ENCODE measurements at regions not wholly inside any gene's neighbourhood (a gene's known extent, or its start where the extent isn't known, plus 50 kb on each side); places are given as distances from the start of the nearest gene placed in this dataset.

DNA sequence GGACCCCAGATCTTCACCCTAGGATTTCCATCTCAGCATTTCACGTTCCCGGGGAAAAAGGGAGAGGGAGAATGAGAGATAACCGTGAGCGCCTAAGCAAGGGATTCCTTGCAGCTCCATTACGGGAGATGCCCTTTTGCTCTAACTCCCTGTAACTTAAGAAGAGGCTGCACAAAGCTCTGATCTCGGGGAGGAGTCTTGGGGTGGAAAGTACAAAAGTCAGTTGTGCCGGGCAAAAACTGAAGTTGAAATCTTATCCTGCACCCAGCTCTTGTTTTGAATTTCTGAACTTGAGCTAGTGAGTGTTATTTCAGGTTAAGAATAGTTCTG is 256.4 kb upstream of the SOX21 start:
- no peak for DNase-seq
- intact Hi-C loops (cut with DNase I), result loop anchor here (5.0 kb wide), 1 partner anchor 256 kb away; the partner anchor contains the start of gene SOX21

DNA sequence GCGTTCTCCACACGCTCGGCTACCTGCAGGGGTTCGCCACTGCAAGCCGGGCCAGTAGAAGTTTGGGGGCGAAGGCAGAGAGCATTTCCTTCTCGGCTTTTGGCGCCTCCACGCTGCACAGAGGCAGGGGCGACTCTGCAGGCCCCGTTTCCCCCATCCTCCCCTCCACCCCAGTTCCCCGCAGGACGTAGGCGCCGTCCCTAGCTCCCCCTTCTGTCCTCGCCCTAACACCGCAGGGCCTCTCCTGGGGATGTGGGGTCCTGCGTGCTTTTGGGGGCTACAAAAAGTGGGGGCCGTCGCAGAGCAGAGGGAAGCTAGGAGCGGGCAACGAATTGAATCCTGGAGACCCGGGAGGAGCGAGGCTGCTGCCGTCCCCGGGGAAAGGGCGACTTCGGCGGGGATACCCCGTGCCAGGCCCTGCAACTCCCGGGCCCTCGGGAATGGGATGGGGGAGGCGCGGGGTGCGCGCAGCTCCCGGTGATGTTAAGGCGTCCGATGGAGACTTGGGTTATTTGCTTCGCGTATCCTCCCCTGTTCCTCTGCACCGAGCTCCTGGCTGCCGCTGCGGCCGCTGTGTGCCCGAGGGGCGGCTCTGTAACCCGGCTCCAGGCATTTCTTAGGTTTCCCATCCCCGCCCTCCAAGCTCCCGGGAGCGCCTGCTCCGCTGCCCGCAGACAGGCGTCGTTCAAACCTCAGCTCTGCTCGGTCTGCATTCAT is 255.9 kb upstream of the SOX21 start:
- intact Hi-C loops (cut with DNase I), result loop anchor here (5.0 kb wide), 1 partner anchor 256 kb away; the partner anchor contains the start of gene SOX21
- peak; percentile 26 to 91 (median 54) for DNase-seq

DNA sequence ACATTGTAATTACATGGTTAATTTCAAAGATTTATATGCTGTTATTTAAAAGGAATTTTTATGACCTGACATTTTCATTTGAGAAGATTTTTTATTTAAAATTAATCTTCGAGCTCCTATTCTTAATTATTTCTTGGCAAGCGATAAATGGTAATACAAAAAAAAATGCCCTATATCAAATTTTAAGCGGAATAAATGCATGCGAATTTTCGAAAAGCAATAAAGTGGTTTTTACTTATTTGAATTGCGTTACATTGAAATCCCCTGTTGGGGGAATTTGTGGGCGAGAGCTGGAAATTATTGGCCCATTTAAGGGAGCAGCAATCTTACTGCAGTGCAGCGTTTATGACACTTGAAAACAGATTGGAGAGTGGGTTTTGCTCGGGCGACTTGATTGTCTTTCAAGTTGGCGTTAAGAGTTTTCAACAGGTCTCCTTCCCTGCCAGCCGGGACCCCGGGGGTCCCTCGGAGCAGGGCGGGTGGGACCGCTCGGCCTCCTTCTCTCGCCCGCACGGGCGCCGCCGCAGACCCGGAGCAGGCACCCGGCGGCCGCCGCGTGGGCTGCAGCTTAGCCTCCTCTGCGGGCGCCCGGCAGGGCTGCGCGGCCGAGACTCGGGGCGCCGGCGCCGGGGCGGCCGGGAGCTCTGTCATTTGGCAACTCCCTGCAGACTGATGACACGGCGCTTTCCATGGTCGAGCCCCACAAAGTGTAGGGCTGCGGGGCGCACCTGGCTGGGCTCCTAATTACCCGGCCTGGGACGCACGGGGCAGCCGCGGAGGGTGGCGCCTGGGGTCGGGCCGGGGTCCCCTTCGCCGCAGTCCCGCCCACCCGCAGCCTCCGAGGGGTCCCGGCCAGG is 255.1 kb upstream of the SOX21 start:
- intact Hi-C loops (cut with DNase I), result loop anchor here (5.0 kb wide), 1 partner anchor 255 kb away; the partner anchor contains the start of gene SOX21
- peak in 6 of 10 donors; percentile 9 to 86 (median 38) for DNase-seq

DNA sequence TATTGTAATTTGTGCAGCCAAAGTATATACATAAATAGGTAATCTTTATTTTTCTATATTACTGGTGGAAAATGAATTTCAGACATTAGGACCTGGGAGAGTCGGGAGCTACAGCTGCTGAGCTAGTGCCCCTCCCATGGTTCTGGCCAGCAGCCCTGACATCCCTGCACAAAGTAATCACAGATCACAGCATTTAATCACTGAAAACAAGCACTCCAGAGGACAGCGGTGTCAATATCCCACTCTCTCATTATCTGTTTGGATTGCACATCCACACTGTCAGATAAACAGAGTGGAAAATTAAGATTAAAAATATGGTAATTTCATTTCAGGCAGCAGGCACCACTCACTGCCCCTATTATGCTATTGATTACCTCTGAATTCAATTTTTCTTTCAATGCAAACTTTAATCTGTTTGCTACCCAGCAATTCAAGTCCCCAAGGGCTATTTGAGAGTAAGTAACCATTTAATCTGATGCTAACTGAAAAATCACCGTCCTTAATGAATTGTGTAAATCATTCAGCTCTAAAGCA is 254.1 kb upstream of the SOX21 start:
- intact Hi-C loops (cut with DNase I), result loop anchor here (5.0 kb wide), 1 partner anchor 254 kb away; the partner anchor contains the start of gene SOX21
- DNase-seq, result peak in 1 of 10 donors; percentile 8

DNA sequence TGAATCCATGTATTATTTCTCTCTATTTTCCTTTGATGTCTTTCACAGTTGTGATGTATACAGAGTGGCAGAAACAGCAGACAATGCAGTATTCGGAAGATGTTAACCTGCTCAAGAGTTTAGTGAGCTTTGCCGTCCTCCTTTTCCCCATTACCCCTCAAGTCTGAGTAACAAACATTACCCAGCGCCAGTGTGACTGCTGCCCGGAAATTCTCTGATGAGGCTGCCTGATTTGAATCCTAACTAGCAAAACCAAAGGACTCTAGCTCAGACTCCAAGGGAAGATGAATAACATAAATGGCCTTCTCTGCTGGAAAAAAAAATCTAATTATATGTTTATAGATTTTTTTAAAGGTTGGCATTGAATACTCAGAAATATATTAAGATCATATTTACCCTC is 247.3 kb upstream of the SOX21 start:
- peak in 8 of 10 donors; percentile 11 to 84 (median 34) for DNase-seq
- intact Hi-C loops (cut with DNase I), result loop anchor here (10.0 kb wide), 1 partner anchor 155 kb away; no protein-coding TSS in a partner anchor

DNA sequence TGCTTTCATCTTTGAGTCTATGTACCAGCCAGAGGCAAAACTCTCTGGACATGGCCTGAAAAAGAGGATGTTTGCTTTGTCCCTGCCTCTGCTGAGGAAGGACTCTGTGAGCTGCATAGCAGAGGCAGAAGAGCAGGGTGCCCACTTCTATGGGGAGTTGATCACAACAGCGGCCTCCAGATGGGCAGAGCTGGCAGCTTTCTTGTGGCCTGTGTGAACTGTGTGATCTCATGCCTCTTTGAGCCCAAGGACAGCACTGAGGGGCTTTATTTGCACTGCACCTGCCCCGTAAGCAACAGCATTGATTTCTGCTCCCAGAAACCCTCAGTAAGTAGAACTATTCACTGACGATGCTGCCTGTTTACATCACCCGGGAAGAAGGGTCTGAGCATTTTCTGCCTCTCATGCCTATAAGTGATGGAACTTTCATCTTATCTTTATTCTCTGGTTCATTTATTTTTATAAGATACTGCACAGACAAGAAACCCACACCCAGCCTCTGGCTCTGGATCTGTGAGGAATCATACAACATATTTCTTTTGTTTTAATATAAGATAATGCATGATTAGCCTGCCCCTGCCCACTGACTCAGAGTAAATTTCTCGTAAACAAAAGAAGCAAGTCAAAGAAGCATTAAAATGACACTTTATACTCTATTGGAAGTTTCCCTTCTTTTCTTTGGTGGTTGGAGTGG is 244.2 kb upstream of the SOX21 start:
- DNase-seq, result peak in 7 of 10 donors; percentile 16 to 90 (median 49)
- intact Hi-C loops (cut with DNase I), result loop anchor here (10.0 kb wide), 1 partner anchor 152 kb away; no protein-coding TSS in a partner anchor

DNA sequence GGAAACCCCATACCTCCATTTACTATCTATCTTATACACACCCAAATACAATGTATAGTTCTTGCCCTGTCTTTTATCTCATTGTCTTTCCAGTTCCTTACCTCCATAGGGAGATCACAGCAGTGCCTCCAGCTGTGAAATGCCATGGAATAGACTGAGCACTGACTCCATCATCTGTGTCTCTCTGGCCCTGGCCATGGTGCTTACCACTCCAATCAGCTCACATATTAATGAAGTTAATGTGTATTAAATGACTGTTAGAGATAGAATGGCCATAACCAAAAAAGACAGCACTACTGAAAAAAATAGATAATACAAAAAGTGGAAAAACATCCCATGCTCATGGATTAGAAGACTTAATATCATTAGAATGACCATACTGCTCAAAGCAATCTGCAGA is 240.4 kb upstream of the SOX21 start:
- intact Hi-C loops (cut with DNase I), result loop anchor here (10.0 kb wide), 1 partner anchor 148 kb away; no protein-coding TSS in a partner anchor
- DNase-seq, result no peak

DNA sequence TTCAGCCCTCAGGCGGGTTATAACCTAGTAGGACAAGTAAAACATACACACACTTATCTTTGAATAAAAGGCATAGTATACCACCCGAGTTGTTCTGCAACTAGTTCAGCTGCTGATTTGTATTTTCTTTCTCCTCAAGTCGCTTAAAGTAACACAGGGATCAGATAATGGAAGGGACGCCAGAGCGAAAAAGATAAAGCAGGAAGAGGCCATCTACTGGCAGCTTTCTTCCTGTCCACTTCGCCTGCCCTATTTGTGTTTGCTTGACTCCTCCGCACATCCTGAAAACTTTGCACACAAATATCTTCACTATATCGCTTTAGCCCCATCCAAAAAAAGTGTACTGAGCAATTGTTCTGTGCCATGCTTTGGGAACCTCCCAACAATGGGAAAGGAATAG is 238.0 kb upstream of the SOX21 start:
- peak in 1 of 10 donors; percentile 25 for DNase-seq
- intact Hi-C loops (cut with DNase I), result loop anchor here (10.0 kb wide), 1 partner anchor 146 kb away; no protein-coding TSS in a partner anchor

DNA sequence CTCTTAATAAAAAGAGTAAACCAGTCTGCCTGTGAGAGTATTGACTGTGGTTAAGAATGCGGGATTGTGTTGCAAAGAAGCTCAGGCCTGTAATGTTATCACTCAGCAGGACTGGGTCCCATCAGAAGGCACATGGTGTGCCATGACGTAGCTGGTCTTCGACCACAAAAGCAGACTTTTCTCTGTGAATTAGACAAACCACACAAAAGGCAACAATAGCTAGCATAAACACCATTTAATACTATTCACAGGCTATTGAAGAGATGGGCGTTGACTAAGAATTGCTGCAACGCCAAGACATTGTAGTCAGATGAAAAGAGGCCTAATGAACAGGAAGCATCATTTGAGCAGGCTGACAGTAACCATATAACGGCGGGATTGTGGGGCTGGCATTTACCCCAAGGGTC is 235.6 kb upstream of the SOX21 start:
- intact Hi-C loops (cut with DNase I), result no loop called here

DNA sequence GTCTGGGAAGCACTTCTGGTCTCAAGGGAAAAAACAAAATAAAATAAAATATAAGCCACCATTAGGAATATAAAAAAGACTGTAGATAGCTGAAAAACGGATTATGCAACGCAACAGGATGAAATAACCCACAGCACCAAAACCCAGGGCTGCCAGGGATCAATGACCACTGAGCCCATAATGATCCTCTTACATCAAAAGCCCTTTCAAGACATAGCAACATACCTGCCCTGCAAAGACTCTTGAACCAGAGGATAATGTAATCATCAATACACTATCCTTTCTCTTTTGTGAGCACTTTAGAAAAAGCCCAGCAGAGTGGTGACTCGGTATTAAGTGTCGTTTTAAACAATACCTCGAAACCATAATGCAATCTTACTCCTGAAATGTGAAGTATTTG is 235.0 kb upstream of the SOX21 start:
- intact Hi-C loops (cut with DNase I), result no loop called here
- DNase-seq, result no peak

More for the DNA sequence above, 235.6 kb upstream of the SOX21 start:
- DNase-seq, result peak in 6 of 10 donors; percentile 8 to 85 (median 34)

DNA sequence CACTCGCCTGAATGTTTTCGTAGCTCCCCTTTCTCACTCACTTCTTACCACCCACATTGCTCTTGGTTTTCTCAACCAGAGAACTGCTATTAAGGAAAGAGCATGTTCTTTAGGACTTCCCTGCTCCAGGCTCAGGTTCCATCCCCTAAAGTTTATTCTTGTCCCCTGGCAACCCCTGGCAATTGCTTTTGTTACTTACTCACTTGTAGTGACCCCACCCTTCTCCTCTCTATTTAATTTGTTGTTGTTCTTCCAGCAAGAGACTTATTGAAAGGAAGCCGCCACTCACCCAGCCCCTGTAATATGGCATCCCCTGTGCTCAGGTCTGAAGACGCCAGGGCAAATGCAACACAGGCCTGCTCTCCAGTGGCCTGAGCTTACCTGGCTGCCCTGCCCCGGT is 233.7 kb upstream of the SOX21 start:
- intact Hi-C loops (cut with DNase I), result no loop called here
- DNase-seq, result no peak

DNA sequence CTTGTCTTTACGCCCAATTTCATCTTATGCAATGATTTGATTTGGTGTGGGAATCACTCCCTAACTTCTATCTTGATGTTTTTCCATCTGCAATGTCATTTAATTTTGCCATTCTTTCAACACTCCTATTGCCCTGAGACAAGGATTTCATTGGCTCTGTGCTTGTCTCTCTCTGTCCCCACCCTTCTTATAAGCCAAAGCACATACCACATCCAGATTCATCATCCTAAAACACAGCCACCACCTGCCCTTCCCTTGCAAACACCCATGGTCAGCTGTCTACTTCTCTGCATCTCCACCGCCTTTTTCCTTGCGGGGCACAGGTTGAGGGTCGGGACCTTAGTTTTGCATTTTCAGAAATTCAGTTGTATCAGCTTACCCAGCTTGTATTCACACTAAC is 225.8 kb upstream of the SOX21 start:
- no peak for DNase-seq
- intact Hi-C loops (cut with DNase I), result no loop called here

DNA sequence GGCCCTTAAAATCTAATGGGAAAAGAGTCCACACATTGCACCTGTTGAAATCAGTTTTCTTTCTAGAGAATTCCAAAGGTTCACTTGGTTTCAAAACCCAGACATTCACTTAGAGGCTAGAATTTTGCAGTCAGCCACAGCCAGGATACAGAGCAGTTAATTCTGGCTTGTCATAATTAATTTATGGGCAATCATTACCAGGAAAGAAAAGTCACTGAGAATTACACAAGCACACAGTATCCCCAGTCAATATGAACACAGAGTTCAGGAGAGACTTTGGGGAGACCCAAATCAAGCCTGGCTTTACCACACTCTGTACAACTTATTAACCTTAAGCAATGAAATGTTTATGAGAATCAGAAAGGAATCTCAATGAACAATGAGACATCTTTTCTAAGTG is 224.3 kb upstream of the SOX21 start:
- intact Hi-C loops (cut with DNase I), result no loop called here

DNA sequence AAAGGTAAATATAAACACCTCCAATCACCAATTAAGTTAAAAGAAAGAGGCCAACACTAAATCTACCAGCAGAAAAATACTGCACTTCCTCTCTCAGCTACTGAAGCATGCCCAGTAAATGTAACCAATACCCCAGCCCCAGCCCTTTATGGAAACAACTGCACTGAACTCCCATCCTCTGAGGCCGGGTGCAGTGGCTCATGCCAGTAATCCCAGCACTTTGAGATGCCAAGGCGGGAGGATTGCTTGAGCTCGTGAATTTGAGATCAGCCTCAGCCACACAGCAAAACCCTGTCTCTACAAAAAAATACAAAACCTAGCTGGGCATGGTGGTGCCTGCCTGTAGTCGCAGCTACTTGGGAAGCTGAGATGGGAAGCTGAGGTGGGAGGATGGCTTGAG is 221.6 kb upstream of the SOX21 start:
- intact Hi-C loops (cut with DNase I), result no loop called here

More for the DNA sequence above, 224.3 kb upstream of the SOX21 start:
- DNase-seq, result no peak

DNA sequence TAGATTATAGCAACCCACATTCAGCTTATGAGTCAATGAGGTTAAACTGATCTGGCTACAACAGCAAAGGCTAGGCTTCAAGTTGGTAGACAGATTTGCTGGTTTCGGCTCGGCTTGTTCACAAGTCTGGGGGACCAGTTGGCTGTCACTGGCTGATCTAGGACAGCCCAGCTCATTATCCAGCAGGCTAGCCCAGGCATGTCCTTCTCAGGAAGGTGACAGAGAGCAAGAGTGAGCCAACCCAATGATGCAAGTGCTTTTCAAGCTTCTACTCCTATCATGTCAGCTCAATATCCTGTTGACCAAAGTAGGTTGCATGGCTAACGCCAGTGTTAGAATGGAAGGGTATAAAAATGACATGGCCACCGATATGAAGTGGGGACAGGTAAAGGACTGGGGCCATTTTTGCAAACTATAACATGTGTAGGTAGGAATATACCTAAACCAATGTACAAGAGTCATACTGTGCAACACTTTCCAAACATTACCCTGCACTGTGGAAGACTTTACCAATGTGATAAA is 220.9 kb upstream of the SOX21 start:
- DNase-seq, result no peak
- intact Hi-C loops (cut with DNase I), result no loop called here

More for the DNA sequence above, 221.6 kb upstream of the SOX21 start:
- DNase-seq, result no peak

DNA sequence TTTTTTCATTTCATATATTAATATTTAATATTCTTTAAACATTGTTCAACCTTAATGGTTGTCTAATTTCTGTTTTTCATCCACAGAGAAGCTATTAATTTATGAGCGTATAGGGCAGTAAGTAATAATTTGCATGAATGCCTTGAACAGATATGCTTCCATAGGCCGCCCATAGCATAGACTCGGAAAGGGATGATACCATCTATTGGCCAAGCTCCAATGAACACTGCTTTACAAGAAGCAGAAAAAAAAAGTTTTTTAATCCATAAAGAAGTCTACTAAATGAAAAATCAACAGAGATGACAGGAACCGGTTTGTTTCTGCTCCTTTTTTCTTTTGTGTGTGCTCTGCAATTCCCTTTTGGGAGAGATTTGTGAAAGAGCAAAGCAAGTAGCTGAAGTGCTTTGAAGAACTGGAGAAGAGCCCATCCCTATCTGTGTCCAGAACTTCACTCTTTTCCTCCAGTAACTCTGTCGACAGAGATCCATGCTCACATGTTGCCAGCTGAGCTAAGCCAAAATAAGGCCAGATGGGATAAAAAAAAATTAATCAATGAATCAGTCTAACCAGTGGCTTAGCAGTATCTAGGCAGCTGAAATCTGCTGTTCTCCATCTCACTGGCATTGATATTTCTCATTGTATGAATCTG is 215.9 kb upstream of the SOX21 start:
- intact Hi-C loops (cut with DNase I), result no loop called here
- DNase-seq, result no peak

DNA sequence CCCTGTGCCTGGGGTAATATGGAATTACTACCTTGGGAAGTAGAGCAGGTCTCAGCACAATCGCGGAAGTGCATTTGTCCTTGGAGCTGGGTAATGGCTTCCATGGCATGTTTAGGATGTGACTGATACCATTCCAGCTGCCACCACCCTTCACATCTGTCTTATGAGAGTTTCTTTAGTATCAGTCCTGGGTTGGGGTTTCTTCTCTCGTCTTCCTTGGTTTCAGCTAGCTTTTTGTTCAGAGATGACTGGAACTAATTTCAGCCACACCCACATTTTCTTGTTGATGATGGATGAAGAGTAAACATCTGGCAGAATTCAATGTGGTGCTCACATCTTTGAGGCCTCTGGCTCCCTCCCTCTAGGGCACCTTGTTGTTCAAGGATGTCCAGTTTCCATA is 212.9 kb upstream of the SOX21 start:
- DNase-seq, result no peak
- intact Hi-C loops (cut with DNase I), result no loop called here

DNA sequence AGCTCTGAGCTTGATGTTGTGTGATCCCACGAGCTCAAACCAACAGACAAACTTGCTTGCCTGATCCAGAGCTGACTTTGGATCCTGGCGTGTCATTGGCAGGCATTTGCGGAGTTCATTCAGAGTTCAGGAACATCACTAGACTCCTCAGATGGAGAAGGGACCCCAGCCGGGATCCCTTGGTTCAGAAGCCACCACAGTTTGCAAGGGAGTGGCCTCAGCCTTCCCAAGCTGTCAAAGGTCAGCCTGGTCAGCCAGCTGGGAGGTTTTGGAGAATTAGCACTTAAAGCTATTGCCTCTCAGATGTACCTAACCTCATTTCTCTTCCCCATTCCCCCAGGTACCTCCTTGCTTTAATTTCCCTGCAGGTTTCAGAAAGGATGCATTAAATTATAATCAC is 208.8 kb upstream of the SOX21 start:
- no peak for DNase-seq
- intact Hi-C loops (cut with DNase I), result no loop called here

DNA sequence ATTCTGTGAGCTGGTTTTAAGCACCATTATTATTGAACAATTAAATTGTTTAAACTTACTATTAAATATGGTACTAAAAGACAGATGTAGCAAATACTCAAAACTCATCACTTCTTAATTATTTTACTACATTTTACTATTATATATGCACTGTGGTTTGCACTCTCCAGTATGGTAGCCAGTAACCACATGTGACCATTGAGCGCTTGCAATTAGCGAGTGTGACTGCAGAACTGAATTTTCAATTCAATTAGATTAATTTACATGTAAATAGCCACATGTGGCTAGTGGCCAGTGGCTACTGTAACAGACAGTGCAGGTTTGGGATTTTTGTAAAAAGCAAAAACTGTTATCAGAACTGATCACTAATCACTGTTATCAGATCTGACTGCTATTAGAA is 208.2 kb upstream of the SOX21 start:
- no peak for DNase-seq
- intact Hi-C loops (cut with DNase I), result no loop called here

DNA sequence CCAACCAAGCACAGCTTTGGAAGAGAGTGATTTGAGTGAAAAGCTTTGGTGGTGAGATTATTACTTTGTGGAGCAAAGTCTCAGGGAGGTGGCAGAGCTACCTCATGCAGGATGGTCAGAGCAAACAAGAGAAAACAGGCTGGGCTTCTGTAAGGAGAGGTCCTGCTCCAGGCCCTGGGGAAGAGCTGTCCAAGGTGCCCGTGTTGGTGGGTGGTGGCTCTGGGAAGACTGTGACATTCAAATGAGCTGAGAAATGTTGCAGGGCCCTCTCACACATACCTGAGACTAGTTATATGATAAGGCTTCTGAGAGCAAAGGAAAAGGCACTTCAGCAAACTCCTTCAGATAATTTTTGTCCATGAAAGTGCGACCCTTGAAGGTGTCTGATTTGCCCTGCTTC is 205.5 kb upstream of the SOX21 start:
- intact Hi-C loops (cut with DNase I), result no loop called here
- no peak for DNase-seq
